K562 (cell line): ENCODE measurements at regions not wholly inside any gene's neighbourhood (a gene's known extent, or its start where the extent isn't known, plus 50 kb on each side); places are given as distances from the start of the nearest gene placed in this dataset.

Source experiments
- ATAC-seq: fragments of 200-7000 bp; cut with Tn5 transposase; 3 replicates; pipeline ENCODE4 v1.9.1; 2020; ENCODE audit warnings: moderate library complexity
- BruUV-seq: library from RNA; stranded (reverse); fragments of 400-500 nt; replicated peaks from 2 replicates; lab custom pipeline; 2021; lab: Mats Ljungman, UMichigan
- CTCF ChIA-PET: fragments of 300-600 bp; formaldehyde crosslinking; extraction: SDS; loops from one replicate; lab custom pipeline; 2021; ENCODE audit warnings: low intra/inter-chr PET ratio; lab: Yijun Ruan, JAX
- POLR2A ChIA-PET: fragments of 300-600, 350-650 bp; sonication (Branson Sonifier 250); formaldehyde crosslinking; extraction: SDS; loops from one replicate; lab custom pipeline; 2021; ENCODE audit warnings: antibody characterized with exemption, inconsistent platforms; lab: Yijun Ruan, JAX
- DNase-seq, 4 experiments: peaks; one replicate each; pipeline versions ENCODE4 v3.0.0 to v3.0.0-alpha.2; 2011 to 2018; ENCODE audit warnings: low spot score in 3 of 4, mixed read lengths in 3 of 4; ENCODE audit errors: extremely low read depth in 1 of 4
- FAIRE-seq: peaks from 2 replicates; lab custom pipeline; 2011; peaks lifted over from hg19 to GRCh38; lab: Jason Lieb, UNC
- H2AFZ ChIP-seq: 2 replicates; pipeline ENCODE4 v1.6.0; 2011; ENCODE audit warnings: low read depth, low read length, control low read depth, inconsistent platforms
- H3K27ac ChIP-seq: fragments of 200-600 bp; 3 replicates; pipeline ENCODE4 v1.8.0; 2011; ENCODE audit warnings: low read depth, mild to moderate bottlenecking, control low read depth, inconsistent platforms, low read length, moderate library complexity, mixed read lengths; ENCODE audit errors: extremely low read depth
- H3K27me3 ChIP-seq, 2 experiments: fragments of 300-600 bp in 1 of 2; 2 replicates in 1 of 2; 3 replicates in 1 of 2; pipeline versions ENCODE4 v1.6.0 to v1.8.0; 2011; ENCODE audit warnings: inconsistent platforms in 2 of 2, low read length in 2 of 2, mild to moderate bottlenecking in 1 of 2, mixed read lengths in 1 of 2, moderate library complexity in 1 of 2; ENCODE audit not compliant: control insufficient read depth in 2 of 2, insufficient read depth in 2 of 2
- H3K36me3 ChIP-seq: fragments of 300-600 bp; 3 replicates; pipeline ENCODE4 v1.8.0; 2011; ENCODE audit warnings: mild to moderate bottlenecking, low read length, inconsistent platforms; ENCODE audit not compliant: control insufficient read depth, insufficient read depth
- H3K4me1 ChIP-seq, 2 experiments: fragments of 200-600 bp in 1 of 2; replicated peaks in 1 of 2; 2 replicates in 1 of 2; 3 replicates in 1 of 2; pipeline versions ENCODE4 v1.5.1 to v1.8.0; 2011; ENCODE audit warnings: inconsistent platforms in 2 of 2, low read length in 2 of 2, mild to moderate bottlenecking in 1 of 2, mixed read lengths in 1 of 2, moderate library complexity in 1 of 2; ENCODE audit not compliant: control insufficient read depth in 2 of 2, insufficient read depth in 2 of 2
- H3K4me2 ChIP-seq: 2 replicates; pipeline ENCODE4 v1.6.1; 2011; ENCODE audit warnings: low read length, control low read depth, inconsistent platforms, mixed read lengths; ENCODE audit not compliant: insufficient read depth
- H3K4me3 ChIP-seq: fragments of 200-600 bp; sonication (generic), shearing (Covaris generic); 2 replicates; pipeline ENCODE4 v1.5.1; 2016; ENCODE audit warnings: control low read depth, inconsistent platforms
- H3K79me2 ChIP-seq: fragments of 200-600 bp; 3 replicates; pipeline ENCODE4 v1.8.0; 2011; ENCODE audit warnings: low read length, inconsistent platforms; ENCODE audit not compliant: control insufficient read depth, insufficient read depth
- H3K9ac ChIP-seq, 2 experiments: 2 replicates each; pipeline versions ENCODE4 v1.6.0 to v1.6.1; 2011; ENCODE audit warnings: low read depth in 2 of 2, low read length in 2 of 2, control low read depth in 1 of 2, inconsistent platforms in 1 of 2, mild to moderate bottlenecking in 1 of 2, mixed read lengths in 1 of 2; ENCODE audit not compliant: insufficient read depth in 1 of 2
- H3K9me1 ChIP-seq: one replicate; pipeline ENCODE4 v1.6.0; 2011; ENCODE audit warnings: inconsistent platforms, mild to moderate bottlenecking, low read length, moderate library complexity; ENCODE audit not compliant: control insufficient read depth, insufficient read depth
- H3K9me3 ChIP-seq: replicated peaks from 2 replicates; pipeline ENCODE4 v1.5.1; 2011; ENCODE audit warnings: low read depth, low read length, inconsistent platforms; ENCODE audit not compliant: control insufficient read depth, insufficient read depth
- H4K20me1 ChIP-seq: replicated peaks from 2 replicates; pipeline ENCODE4 v1.6.1; 2011; ENCODE audit warnings: low read length, inconsistent platforms, mixed read lengths; ENCODE audit not compliant: control insufficient read depth, insufficient read depth
- E2F6 ChIP-seq, 2 experiments: IDR thresholded peaks; 2 replicates each; pipeline ENCODE4 v1.6.1; 2011; ENCODE audit warnings: borderline replicate concordance in 1 of 2, control low read depth in 1 of 2, low read depth in 1 of 2, low read length in 1 of 2, mild to moderate bottlenecking in 1 of 2, mixed read lengths in 1 of 2, moderate library complexity in 1 of 2; ENCODE audit not compliant: insufficient read depth in 1 of 2, insufficient read length in 1 of 2, poor library complexity in 1 of 2, severe bottlenecking in 1 of 2; ENCODE audit errors: extremely low read depth in 1 of 2
- HOXB6 ChIP-seq: fragments of 250-450 bp; sonication (Bioruptor Pico); IDR thresholded peaks from 2 replicates; pipeline ENCODE4 v1.5.1; 2022; ENCODE audit warnings: mild to moderate bottlenecking, borderline replicate concordance
- IRF2 ChIP-seq: sonication (generic); formaldehyde crosslinking; IDR thresholded peaks from 2 replicates; pipeline ENCODE4 v1.8.1; 2022; ENCODE audit warnings: mild to moderate bottlenecking, missing genetic modification reagents
- MXI1 ChIP-seq: IDR thresholded peaks from 2 replicates; pipeline ENCODE4 v1.6.1; 2011; ENCODE audit warnings: low read depth, mild to moderate bottlenecking, improper control_type of control experiment, low read length
- SAP30 ChIP-seq: fragments of 200-600 bp; sonication (generic); IDR thresholded peaks from 2 replicates; pipeline ENCODE4 v1.6.1; 2012; ENCODE audit warnings: borderline replicate concordance, low read depth, mild to moderate bottlenecking, moderate library complexity, low read length, control low read depth, inconsistent platforms; ENCODE audit not compliant: insufficient read depth, poor library complexity, severe bottlenecking
- WGBS: fragments of 100-300 bp; shearing (Covaris generic); methylation state at CpG from one replicate; pipeline ENCODE4 v1.1.6; 2016; ENCODE audit warnings: low coverage, mixed read lengths; ENCODE audit not compliant: insufficient coverage; ENCODE audit errors: missing lambda C conversion rate; 5-methylcytosine and 5-hydroxymethylcytosine counted together
- in situ Hi-C: fragments of 300-500 bp; cut with MboI; formaldehyde crosslinking; loops from 4 replicates; pipeline ENCODE4 v1.15.0; 2018; ENCODE audit warnings: inconsistent platforms, mixed read lengths
- intact Hi-C: fragments of 100-400 bp; cut with micrococcal nuclease; formaldehyde crosslinking; loops from 2 replicates; pipeline ENCODE4 v1.14.2; 2022
- TF ChIP-seq, protein P1 (sequence below): fragments of 450-650 bp; IDR thresholded peaks from 2 replicates; pipeline ENCODE4 v1.6.1; 2016; ENCODE audit warnings: mild to moderate bottlenecking, moderate library complexity

GRCh38 chr1:30419831-30420230 lies 303.6 kb downstream of the MATN1 start:
- Histone ChIP-seq H3K4me1 (no peaks in the 10 kb centered on the region), H3K36me3 (no peaks in the 10 kb centered on the region), H3K9ac (no peak overlapping the region), H3K4me3 (no peak overlapping the region), H4K20me1 (0 out of 2 replicates have a peak, but pooled peaks cover 3% of the 10 kb centered on the region), H2AFZ (no peak overlapping the region), H3K27me3 (peaks cover 2 to 25% of the 10 kb centered on the region in 2 experiments; a peak in 1 of 5 replicates), H3K4me2 (no peak overlapping the region), H3K27ac (no peak overlapping the region), H3K79me2 (no peaks in the 10 kb centered on the region), H3K9me3 (no peaks in the 10 kb centered on the region), H3K9me1 (no peaks in the 10 kb centered on the region)
- no peak for ATAC-seq
- 5% methylated on average over 5 of the region's 5 CpGs for WGBS
- in situ Hi-C loops (no loop called here), intact Hi-C loops (no loop called here)
- POLR2A ChIA-PET, result no interaction called here
- no TSS peak for BruUV-seq
- FAIRE-seq, result no peak
- CTCF ChIA-PET, result no interaction called here
- DNase-seq, result no peak
- TF ChIP-seq, protein P1, sequence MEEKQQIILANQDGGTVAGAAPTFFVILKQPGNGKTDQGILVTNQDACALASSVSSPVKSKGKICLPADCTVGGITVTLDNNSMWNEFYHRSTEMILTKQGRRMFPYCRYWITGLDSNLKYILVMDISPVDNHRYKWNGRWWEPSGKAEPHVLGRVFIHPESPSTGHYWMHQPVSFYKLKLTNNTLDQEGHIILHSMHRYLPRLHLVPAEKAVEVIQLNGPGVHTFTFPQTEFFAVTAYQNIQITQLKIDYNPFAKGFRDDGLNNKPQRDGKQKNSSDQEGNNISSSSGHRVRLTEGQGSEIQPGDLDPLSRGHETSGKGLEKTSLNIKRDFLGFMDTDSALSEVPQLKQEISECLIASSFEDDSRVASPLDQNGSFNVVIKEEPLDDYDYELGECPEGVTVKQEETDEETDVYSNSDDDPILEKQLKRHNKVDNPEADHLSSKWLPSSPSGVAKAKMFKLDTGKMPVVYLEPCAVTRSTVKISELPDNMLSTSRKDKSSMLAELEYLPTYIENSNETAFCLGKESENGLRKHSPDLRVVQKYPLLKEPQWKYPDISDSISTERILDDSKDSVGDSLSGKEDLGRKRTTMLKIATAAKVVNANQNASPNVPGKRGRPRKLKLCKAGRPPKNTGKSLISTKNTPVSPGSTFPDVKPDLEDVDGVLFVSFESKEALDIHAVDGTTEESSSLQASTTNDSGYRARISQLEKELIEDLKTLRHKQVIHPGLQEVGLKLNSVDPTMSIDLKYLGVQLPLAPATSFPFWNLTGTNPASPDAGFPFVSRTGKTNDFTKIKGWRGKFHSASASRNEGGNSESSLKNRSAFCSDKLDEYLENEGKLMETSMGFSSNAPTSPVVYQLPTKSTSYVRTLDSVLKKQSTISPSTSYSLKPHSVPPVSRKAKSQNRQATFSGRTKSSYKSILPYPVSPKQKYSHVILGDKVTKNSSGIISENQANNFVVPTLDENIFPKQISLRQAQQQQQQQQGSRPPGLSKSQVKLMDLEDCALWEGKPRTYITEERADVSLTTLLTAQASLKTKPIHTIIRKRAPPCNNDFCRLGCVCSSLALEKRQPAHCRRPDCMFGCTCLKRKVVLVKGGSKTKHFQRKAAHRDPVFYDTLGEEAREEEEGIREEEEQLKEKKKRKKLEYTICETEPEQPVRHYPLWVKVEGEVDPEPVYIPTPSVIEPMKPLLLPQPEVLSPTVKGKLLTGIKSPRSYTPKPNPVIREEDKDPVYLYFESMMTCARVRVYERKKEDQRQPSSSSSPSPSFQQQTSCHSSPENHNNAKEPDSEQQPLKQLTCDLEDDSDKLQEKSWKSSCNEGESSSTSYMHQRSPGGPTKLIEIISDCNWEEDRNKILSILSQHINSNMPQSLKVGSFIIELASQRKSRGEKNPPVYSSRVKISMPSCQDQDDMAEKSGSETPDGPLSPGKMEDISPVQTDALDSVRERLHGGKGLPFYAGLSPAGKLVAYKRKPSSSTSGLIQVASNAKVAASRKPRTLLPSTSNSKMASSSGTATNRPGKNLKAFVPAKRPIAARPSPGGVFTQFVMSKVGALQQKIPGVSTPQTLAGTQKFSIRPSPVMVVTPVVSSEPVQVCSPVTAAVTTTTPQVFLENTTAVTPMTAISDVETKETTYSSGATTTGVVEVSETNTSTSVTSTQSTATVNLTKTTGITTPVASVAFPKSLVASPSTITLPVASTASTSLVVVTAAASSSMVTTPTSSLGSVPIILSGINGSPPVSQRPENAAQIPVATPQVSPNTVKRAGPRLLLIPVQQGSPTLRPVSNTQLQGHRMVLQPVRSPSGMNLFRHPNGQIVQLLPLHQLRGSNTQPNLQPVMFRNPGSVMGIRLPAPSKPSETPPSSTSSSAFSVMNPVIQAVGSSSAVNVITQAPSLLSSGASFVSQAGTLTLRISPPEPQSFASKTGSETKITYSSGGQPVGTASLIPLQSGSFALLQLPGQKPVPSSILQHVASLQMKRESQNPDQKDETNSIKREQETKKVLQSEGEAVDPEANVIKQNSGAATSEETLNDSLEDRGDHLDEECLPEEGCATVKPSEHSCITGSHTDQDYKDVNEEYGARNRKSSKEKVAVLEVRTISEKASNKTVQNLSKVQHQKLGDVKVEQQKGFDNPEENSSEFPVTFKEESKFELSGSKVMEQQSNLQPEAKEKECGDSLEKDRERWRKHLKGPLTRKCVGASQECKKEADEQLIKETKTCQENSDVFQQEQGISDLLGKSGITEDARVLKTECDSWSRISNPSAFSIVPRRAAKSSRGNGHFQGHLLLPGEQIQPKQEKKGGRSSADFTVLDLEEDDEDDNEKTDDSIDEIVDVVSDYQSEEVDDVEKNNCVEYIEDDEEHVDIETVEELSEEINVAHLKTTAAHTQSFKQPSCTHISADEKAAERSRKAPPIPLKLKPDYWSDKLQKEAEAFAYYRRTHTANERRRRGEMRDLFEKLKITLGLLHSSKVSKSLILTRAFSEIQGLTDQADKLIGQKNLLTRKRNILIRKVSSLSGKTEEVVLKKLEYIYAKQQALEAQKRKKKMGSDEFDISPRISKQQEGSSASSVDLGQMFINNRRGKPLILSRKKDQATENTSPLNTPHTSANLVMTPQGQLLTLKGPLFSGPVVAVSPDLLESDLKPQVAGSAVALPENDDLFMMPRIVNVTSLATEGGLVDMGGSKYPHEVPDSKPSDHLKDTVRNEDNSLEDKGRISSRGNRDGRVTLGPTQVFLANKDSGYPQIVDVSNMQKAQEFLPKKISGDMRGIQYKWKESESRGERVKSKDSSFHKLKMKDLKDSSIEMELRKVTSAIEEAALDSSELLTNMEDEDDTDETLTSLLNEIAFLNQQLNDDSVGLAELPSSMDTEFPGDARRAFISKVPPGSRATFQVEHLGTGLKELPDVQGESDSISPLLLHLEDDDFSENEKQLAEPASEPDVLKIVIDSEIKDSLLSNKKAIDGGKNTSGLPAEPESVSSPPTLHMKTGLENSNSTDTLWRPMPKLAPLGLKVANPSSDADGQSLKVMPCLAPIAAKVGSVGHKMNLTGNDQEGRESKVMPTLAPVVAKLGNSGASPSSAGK, result no peak
- no peak for TF ChIP-seq E2F6 (IDR thresholded peaks at IDR 0.05; ENCODE audit: borderline replicate concordance in 1 of 2, extremely low read depth in 1 of 2, insufficient read depth in 1 of 2, insufficient read length in 1 of 2, low read depth in 1 of 2, low read length in 1 of 2, poor library complexity in 1 of 2, severe bottlenecking in 1 of 2)
- TF ChIP-seq MXI1, result no peak
- no peak for TF ChIP-seq HOXB6 (CRISPR knock-in tag)
- TF ChIP-seq IRF2 (CRISPR knock-in tag), result no peak
- TF ChIP-seq SAP30, result no peak
